GM23338 (cell line): ENCODE measurements at regions not wholly inside any gene's neighbourhood (a gene's known extent, or its start where the extent isn't known, plus 50 kb on each side); places are given as distances from the start of the nearest gene placed in this dataset.

Experiments used
- CREB1 ChIP-seq: fragments of 250-450 bp; sonication (Bioruptor Pico); IDR thresholded peaks from 2 replicates; pipeline ENCODE4 v1.5.0; 2020; ENCODE audit warnings: low read depth, mild to moderate bottlenecking, moderate library complexity
- EZH2 ChIP-seq: fragments of 200-600 bp; sonication (generic); IDR thresholded peaks from one replicate; pipeline ENCODE4 v1.8.0; 2017; ENCODE audit warnings: antibody characterized with exemption, mild to moderate bottlenecking, low read depth; ENCODE audit not compliant: unreplicated experiment
- EZH2phosphoT487 ChIP-seq: fragments of 200-600 bp; sonication (generic); IDR thresholded peaks from one replicate; pipeline ENCODE4 v1.8.1; 2018; ENCODE audit warnings: antibody characterized with exemption; ENCODE audit not compliant: unreplicated experiment
- JUNB ChIP-seq: IDR thresholded peaks from one replicate; pipeline ENCODE4 v1.6.1; 2016; ENCODE audit warnings: antibody characterized with exemption; ENCODE audit not compliant: unreplicated experiment
- NANOG ChIP-seq: IDR thresholded peaks from 2 replicates; pipeline ENCODE4 v1.6.1; 2016; ENCODE audit warnings: antibody characterized with exemption, borderline replicate concordance
- POLR2AphosphoS5 ChIP-seq: IDR thresholded peaks from 2 replicates; pipeline ENCODE4 v1.6.1; 2016; ENCODE audit warnings: antibody characterized with exemption, low read depth
- TF ChIP-seq, protein P1 (sequence below): IDR thresholded peaks from one replicate; pipeline ENCODE4 v1.6.1; 2018; ENCODE audit warnings: antibody characterized with exemption; ENCODE audit not compliant: unreplicated experiment
- TF ChIP-seq, protein P2 (sequence below), 2 experiments: fragments of 200-600 bp in 1 of 2; sonication (generic) in 1 of 2; conservative IDR thresholded peaks; 2 replicates each; pipeline versions ENCODE4 v1.5.1 to v1.6.1; 2016 to 2017; ENCODE audit warnings: antibody characterized with exemption in 2 of 2, low read depth in 2 of 2, mild to moderate bottlenecking in 2 of 2, moderate library complexity in 1 of 2

DNA sequence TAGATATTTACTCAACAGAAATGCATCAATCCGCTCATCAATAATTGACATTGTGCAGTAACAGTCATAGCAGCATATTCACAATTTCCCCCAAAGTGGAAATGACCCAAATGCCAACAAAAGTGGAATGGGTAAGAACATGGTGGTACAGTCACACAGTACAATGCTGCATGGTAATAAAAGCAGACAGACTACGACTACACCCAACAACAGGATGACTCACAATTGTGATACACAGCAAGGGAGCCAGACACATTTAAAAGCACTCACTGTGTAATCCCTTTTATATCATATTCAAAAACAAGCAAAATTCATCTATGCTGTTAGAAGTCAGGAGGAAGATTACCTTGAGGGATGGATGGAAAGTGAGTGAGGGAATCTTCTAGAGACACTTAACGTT is 76.5 kb upstream of the NUDT7 start:
- TF ChIP-seq CREB1 (CRISPR knock-in tag) (no peak), POLR2AphosphoS5 (no peak), EZH2phosphoT487 (no peak), EZH2 (no peak), JUNB (no peak), NANOG (no peak)
- TF ChIP-seq, protein P1, sequence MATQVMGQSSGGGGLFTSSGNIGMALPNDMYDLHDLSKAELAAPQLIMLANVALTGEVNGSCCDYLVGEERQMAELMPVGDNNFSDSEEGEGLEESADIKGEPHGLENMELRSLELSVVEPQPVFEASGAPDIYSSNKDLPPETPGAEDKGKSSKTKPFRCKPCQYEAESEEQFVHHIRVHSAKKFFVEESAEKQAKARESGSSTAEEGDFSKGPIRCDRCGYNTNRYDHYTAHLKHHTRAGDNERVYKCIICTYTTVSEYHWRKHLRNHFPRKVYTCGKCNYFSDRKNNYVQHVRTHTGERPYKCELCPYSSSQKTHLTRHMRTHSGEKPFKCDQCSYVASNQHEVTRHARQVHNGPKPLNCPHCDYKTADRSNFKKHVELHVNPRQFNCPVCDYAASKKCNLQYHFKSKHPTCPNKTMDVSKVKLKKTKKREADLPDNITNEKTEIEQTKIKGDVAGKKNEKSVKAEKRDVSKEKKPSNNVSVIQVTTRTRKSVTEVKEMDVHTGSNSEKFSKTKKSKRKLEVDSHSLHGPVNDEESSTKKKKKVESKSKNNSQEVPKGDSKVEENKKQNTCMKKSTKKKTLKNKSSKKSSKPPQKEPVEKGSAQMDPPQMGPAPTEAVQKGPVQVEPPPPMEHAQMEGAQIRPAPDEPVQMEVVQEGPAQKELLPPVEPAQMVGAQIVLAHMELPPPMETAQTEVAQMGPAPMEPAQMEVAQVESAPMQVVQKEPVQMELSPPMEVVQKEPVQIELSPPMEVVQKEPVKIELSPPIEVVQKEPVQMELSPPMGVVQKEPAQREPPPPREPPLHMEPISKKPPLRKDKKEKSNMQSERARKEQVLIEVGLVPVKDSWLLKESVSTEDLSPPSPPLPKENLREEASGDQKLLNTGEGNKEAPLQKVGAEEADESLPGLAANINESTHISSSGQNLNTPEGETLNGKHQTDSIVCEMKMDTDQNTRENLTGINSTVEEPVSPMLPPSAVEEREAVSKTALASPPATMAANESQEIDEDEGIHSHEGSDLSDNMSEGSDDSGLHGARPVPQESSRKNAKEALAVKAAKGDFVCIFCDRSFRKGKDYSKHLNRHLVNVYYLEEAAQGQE, result no peak
- TF ChIP-seq, protein P2, sequence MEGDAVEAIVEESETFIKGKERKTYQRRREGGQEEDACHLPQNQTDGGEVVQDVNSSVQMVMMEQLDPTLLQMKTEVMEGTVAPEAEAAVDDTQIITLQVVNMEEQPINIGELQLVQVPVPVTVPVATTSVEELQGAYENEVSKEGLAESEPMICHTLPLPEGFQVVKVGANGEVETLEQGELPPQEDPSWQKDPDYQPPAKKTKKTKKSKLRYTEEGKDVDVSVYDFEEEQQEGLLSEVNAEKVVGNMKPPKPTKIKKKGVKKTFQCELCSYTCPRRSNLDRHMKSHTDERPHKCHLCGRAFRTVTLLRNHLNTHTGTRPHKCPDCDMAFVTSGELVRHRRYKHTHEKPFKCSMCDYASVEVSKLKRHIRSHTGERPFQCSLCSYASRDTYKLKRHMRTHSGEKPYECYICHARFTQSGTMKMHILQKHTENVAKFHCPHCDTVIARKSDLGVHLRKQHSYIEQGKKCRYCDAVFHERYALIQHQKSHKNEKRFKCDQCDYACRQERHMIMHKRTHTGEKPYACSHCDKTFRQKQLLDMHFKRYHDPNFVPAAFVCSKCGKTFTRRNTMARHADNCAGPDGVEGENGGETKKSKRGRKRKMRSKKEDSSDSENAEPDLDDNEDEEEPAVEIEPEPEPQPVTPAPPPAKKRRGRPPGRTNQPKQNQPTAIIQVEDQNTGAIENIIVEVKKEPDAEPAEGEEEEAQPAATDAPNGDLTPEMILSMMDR (conservative IDR thresholded peaks at IDR 0.05; ENCODE audit: low read depth in 2 of 2), result no peak
